ENCODE measurements at regions not wholly inside any gene's neighbourhood (a gene's known extent, or its start where the extent isn't known, plus 50 kb on each side); places are given as distances from the start of the nearest gene placed in this dataset.
"Not testable (repeated sequence)": the region's sequence is repeated elsewhere in the genome, so short reads cannot be mapped to it uniquely, and the experiment has no call there.

GRCh38 chr6:152811785-152812184, 61.2 kb downstream of the VIP start:
- no peak for DNase-seq (ENCODE audit: low read depth, low spot score)
- in situ Hi-C loops (cut with HindIII; ENCODE audit: low pct_unique_long_range_greater_than_20kb, low sequenced_read_pairs), result no loop called here

DNA sequence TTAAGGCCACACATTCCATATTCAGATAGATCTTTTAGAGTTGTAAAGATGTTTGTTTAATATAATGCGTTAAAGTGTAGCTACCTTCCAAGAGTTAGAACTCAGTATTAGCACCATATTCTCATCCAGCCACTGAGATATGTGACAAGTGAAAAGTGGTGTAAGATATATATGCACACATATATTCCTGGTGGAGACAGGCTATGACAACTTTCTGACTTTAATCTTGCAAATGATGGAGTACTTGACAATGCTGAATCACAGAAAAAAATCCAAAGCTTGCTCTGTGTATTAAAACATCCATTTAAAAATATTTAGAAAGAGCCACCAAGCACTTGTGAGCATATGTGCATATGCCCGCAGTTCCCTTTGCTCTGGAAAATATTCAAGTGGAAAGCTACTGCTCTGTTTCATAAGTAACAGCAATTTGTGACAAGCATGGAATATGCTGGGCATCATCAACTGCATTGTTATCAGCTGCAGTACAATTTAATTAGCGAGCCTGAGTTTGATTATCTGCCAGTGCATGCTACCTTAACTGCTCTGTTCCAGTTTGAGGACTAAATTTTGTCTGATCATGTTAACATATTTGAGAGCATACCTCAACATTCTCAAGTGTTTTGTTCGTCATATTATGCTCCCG, 64.8 kb downstream of the VIP start:
- DNase-seq (ENCODE audit: low read depth, low spot score), result no peak
- in situ Hi-C loops (cut with HindIII; ENCODE audit: low pct_unique_long_range_greater_than_20kb, low sequenced_read_pairs), result no loop called here

GRCh38 chr6:152816055-152816454, 65.5 kb downstream of the VIP start:
- in situ Hi-C loops (cut with HindIII; ENCODE audit: low pct_unique_long_range_greater_than_20kb, low sequenced_read_pairs), result no loop called here
- no peak for DNase-seq (ENCODE audit: low read depth, low spot score)

DNA sequence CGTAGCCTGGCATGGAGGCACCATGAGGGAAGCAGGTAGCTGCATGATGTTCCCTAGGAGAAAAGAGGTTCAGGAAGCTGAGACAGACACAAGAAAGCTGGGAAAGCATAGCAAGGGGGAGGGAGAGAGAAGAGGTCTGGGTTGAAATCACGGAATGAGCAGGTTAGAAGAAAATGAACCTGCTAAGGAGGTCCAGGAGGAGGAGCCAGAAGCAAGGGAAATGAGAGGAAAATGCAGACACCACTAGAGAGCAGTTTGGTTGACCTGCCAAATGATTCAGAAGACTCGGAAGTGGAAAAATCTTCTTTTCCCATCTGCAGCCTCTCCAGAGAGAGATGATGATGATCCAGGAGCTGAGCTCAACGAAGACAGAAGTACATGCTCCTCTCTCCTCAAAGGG, 70.9 kb downstream of the VIP start:
- in situ Hi-C loops (cut with HindIII; ENCODE audit: low pct_unique_long_range_greater_than_20kb, low sequenced_read_pairs), result no loop called here
- peak; percentile 64 for DNase-seq (ENCODE audit: low read depth, low spot score)

DNA sequence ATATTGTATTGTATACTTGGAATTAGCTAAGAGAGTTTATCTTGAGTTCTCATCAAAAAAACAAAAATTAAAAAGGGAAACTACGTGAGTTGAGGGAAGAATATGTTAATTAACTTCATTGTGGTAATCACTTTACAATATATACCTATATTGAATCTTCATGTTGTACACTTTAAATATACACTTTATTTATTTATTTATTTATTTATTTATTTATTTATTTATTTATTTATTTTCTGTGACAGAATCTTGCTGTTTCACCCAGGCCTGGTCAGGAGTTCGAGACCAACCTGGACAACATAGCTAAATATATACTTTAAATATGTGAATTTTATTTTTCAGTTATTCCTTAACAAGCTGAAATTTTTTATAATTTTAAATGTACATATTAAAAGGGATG, 74.1 kb downstream of the VIP start:
- in situ Hi-C loops (cut with HindIII; ENCODE audit: low pct_unique_long_range_greater_than_20kb, low sequenced_read_pairs), result no loop called here
- no peak for DNase-seq (ENCODE audit: low read depth, low spot score)

DNA sequence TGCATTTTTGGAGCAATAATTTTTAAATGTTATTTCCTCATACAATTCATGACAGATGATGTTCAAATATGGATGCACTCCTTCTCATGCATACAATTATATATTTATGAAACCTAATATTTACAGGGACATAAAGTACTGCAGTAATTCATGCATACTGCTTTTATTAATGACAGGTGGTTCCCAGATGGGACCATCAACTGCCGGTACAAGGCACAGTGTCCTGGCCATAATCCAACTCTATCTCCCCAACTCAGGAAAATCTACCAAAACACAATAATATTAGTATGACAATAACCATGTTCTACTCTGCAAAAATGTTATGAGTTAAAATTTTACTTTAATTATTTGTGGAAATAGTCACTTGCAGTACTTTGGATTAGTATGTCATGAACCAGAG, 77.8 kb downstream of the VIP start:
- in situ Hi-C loops (cut with HindIII; ENCODE audit: low pct_unique_long_range_greater_than_20kb, low sequenced_read_pairs), result no loop called here
- DNase-seq (ENCODE audit: low read depth, low spot score), result no peak

- DNase-seq (ENCODE audit: low read depth, low spot score); in situ Hi-C loops (cut with HindIII; ENCODE audit: low pct_unique_long_range_greater_than_20kb, low sequenced_read_pairs): not testable (repeated sequence)
These were observed 83.8 kb downstream of the VIP start for GRCh38 chr6:152834366-152834765.

GRCh38 chr6:152836523-152836922, 85.9 kb downstream of the VIP start:
- DNase-seq (ENCODE audit: low read depth, low spot score), result no peak
- in situ Hi-C loops (cut with HindIII; ENCODE audit: low pct_unique_long_range_greater_than_20kb, low sequenced_read_pairs), result no loop called here

DNA sequence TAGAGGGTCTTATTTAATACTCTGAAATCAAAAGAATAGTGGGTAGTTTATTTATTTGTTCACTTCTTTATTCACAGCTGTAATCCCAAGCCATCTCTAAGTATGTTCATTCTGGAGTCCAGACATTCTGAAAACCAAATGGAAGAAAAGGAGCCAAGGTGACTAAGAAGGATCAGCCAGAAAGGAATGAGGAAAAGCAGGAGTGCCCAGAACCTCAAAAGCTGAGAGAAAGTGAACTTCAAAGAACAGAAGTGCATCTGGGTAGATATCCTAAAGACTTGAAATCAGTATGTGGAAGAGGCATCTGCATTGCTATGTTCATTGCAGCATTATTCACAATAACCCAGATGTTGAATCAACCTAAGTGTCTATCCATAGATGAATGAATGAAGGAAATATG, 94.8 kb downstream of the VIP start:
- in situ Hi-C loops (cut with HindIII; ENCODE audit: low pct_unique_long_range_greater_than_20kb, low sequenced_read_pairs), result no loop called here
- DNase-seq (ENCODE audit: low read depth, low spot score), result no peak

GRCh38 chr6:152846825-152847224, 96.2 kb downstream of the VIP start:
- in situ Hi-C loops (cut with HindIII; ENCODE audit: low pct_unique_long_range_greater_than_20kb, low sequenced_read_pairs), result no loop called here
- DNase-seq (ENCODE audit: low read depth, low spot score), result no peak

DNA sequence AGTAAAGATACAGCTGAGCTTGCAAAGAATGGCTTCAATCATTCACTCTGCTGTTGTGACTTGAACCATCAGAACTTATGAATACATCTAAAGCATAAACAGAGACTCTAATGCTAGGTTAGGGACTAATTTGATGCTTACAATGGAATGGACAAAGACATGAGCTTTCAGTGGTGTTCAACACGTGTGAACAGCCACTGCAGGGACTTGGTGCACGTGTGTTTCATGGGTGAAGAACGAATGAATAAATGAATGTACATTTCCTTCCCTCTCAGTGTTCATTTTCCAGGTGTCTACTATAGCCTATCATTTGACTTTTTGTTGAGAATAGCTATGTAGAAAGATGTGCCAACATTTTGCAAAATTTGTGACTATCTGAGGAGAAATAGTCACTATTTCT, 98.3 kb downstream of the VIP start:
- no peak for DNase-seq (ENCODE audit: low read depth, low spot score)
- in situ Hi-C loops (cut with HindIII; ENCODE audit: low pct_unique_long_range_greater_than_20kb, low sequenced_read_pairs), result no loop called here

- peak; percentile 89 for DNase-seq (ENCODE audit: low read depth, low spot score)
- in situ Hi-C loops (cut with HindIII; ENCODE audit: low pct_unique_long_range_greater_than_20kb, low sequenced_read_pairs), result no loop called here
These were observed 103.6 kb downstream of the VIP start for GRCh38 chr6:152854086-152854795.

DNA sequence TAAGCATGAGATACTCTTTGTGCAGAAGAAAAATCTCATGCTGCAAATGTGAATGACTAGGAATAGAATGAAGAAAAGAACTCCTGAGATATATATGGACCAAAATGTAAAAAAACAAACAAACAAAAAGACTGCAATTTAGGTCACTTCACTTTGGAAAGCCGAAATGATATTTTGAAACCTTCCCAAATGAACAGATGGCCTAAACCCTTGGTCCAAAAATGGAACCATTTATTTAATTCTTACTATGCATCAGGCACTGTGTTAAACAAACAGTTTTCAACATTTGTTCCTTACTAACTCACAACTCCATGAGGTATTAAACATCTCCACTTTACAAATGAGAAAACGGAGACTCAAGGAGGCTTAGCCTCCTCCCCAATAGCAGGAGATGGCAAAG, 107.5 kb downstream of the VIP start:
- in situ Hi-C loops (cut with HindIII; ENCODE audit: low pct_unique_long_range_greater_than_20kb, low sequenced_read_pairs), result no loop called here
- no peak for DNase-seq (ENCODE audit: low read depth, low spot score)

DNA sequence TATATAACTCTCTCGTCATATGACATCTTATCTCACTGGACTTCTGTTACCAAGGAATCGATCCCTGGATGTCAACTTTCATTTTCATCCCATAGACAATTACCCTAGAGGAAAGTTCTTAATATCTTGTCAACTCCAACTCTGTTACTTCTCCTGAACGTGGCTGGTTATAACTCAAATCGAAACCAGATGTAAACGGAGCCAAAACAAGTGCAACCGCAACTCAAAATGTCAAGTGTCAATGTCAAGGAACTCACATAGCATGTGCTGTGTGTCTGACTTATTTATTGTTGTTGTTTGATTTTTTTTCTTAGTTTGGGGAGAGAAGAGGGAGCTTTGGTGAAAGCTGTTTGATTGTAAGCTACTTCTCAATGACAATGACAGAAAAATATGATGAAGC, 108.6 kb downstream of the VIP start:
- in situ Hi-C loops (cut with HindIII; ENCODE audit: low pct_unique_long_range_greater_than_20kb, low sequenced_read_pairs), result no loop called here
- DNase-seq (ENCODE audit: low read depth, low spot score), result peak; percentile 46

- in situ Hi-C loops (cut with HindIII; ENCODE audit: low pct_unique_long_range_greater_than_20kb, low sequenced_read_pairs), result no loop called here
- DNase-seq (ENCODE audit: low read depth, low spot score), result peak; percentile 82
These were observed 113.2 kb downstream of the VIP start for GRCh38 chr6:152863618-152864326.

GRCh38 chr6:152874267-152874666, 108.6 kb downstream of the FBXO5 start:
- no peak for DNase-seq (ENCODE audit: low read depth, low spot score)
- in situ Hi-C loops (cut with HindIII; ENCODE audit: low pct_unique_long_range_greater_than_20kb, low sequenced_read_pairs), result no loop called here

DNA sequence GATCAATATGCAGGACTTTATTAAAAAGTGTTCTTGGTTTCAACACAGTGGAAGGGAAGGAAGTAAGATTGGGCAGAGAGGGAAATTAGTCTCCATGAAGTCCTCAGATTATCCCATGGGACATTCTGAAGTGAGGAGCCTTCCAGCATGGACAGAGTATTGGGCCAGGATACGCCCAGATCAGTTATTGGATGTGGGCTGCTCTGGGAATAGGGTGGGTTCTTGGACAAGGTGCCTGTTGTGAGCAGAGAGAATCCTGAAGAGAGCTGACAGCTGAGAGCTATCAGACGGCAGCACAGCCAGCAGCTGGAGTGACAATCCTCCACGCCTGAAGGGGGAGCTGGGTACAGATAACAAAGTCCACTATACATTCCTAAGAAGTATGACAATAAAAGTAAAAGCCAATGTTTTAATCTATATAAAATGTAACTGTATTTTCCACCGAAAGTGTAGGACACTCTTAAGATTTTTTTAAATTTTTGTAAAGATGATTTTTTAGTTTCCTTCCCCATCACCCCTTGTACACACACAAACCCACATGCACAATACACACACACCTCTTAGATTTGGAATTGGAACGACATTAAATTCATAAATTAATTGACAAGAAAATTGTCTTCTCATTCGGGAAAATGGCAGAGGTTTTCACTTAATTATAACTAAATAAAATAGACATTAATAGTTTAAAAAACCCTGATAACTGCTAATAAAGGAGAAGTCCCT, 107.8 kb downstream of the FBXO5 start:
- DNase-seq (ENCODE audit: low read depth, low spot score), result no peak
- in situ Hi-C loops (cut with HindIII; ENCODE audit: low pct_unique_long_range_greater_than_20kb, low sequenced_read_pairs), result no loop called here

DNA sequence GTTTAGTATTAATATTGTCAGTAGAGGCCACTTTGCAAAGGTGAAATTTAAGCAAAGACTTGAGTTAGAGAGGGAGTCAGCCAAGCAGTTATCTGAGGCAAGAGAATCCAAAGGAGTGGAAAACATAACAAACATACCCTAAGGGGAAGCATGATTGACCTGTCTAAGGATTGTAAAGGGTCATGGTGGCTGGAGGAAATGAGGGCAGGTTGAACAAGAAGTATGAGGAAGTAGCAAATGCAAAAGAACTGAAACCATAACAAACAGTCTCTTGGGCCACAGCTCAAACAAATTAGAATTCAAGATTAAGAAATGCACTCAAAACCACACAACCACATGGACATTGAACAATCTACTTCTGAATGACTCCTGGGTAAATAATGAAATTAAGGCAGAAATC, 103.2 kb downstream of the FBXO5 start:
- DNase-seq (ENCODE audit: low read depth, low spot score), result no peak
- in situ Hi-C loops (cut with HindIII; ENCODE audit: low pct_unique_long_range_greater_than_20kb, low sequenced_read_pairs), result no loop called here

All from SK-MEL-5 (cell line).